H1 (cell line): ENCODE measurements at regions not wholly inside any gene's neighbourhood (a gene's known extent, or its start where the extent isn't known, plus 50 kb on each side); places are given as distances from the start of the nearest gene placed in this dataset.

Source experiments
- ASH2L ChIP-seq: fragments of 200-600, 300-600 bp; sonication (generic); IDR thresholded peaks from one replicate; pipeline ENCODE4 v1.7.1; 2017; ENCODE audit warnings: low read length
- BCL11A ChIP-seq, 2 experiments: IDR thresholded peaks; one replicate each; pipeline ENCODE4 v1.6.1; 2011; ENCODE audit warnings: low read depth in 2 of 2, low read length in 2 of 2, mild to moderate bottlenecking in 2 of 2
- CHD2 ChIP-seq: IDR thresholded peaks from 2 replicates; pipeline ENCODE4 v1.6.1; 2012; ENCODE audit warnings: low read length, improper control_type of control experiment
- CREB1 ChIP-seq: IDR thresholded peaks from 2 replicates; pipeline ENCODE4 v1.6.1; 2012; ENCODE audit warnings: inconsistent platforms
- EP300 ChIP-seq, 2 experiments: IDR thresholded peaks; 1 replicate in 1 of 2; 2 replicates in 1 of 2; pipeline ENCODE4 v1.6.1; 2011 to 2012; ENCODE audit warnings: low read depth in 2 of 2, low read length in 2 of 2, mild to moderate bottlenecking in 2 of 2, borderline replicate concordance in 1 of 2, inconsistent platforms in 1 of 2, moderate library complexity in 1 of 2
- JUND ChIP-seq: IDR thresholded peaks from 2 replicates; pipeline ENCODE4 v1.6.1; 2011; ENCODE audit warnings: mild to moderate bottlenecking, improper control_type of control experiment, low read length
- RAD21 ChIP-seq, 2 experiments: IDR thresholded peaks in 1 of 2; conservative IDR thresholded peaks in 1 of 2; 2 replicates each; pipeline ENCODE4 v1.6.1; 2011; ENCODE audit warnings: low read depth in 2 of 2, low read length in 2 of 2, improper control_type of control experiment in 1 of 2, inconsistent platforms in 1 of 2, mild to moderate bottlenecking in 1 of 2, moderate library complexity in 1 of 2
- TEAD4 ChIP-seq: IDR thresholded peaks from 2 replicates; pipeline ENCODE4 v1.6.1; 2012; ENCODE audit warnings: low read depth, low read length, inconsistent platforms, mixed read lengths
- TF ChIP-seq, protein P1 (sequence below): fragments of 300-600 bp; sonication (generic); IDR thresholded peaks from 2 replicates; pipeline ENCODE4 v1.7.1; 2012; ENCODE audit warnings: low read length, moderate library complexity, mild to moderate bottlenecking, inconsistent platforms; ENCODE audit not compliant: insufficient replicate concordance
- TF ChIP-seq, protein P2 (sequence below): IDR thresholded peaks from 2 replicates; pipeline ENCODE4 v1.6.1; 2012; ENCODE audit warnings: low read length, inconsistent platforms

DNA sequence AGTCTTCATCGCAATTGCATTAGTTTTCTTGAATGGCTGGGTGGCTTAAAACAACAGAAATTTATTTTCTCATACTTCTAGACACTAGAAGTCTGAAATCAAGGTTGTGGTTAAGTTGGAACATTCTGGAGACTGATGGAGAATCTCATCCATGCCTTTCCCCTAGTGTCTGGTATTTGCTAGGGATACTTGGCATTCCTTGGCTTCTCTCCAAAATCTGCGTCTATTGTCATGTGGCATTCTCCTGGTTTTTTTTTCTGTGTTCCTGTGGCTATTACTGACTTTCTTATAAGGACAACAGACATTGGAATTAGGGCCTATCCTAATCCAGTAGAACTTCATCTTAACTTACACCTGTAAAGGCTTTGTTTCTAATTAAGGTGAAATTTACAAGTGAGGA is 272.8 kb upstream of the EPHA5 start (continued):
- TF ChIP-seq CREB1: 0 out of 2 replicates have a peak, but pooled peaks have one; percentile 25
- peak in 1 of 2 experiments; percentile 97; a peak in 2 of 3 replicates for TF ChIP-seq EP300 (IDR thresholded peaks at IDR 0.05; ENCODE audit: borderline replicate concordance in 1 of 2, low read depth in 2 of 2, low read length in 2 of 2)
- TF ChIP-seq, protein P1, sequence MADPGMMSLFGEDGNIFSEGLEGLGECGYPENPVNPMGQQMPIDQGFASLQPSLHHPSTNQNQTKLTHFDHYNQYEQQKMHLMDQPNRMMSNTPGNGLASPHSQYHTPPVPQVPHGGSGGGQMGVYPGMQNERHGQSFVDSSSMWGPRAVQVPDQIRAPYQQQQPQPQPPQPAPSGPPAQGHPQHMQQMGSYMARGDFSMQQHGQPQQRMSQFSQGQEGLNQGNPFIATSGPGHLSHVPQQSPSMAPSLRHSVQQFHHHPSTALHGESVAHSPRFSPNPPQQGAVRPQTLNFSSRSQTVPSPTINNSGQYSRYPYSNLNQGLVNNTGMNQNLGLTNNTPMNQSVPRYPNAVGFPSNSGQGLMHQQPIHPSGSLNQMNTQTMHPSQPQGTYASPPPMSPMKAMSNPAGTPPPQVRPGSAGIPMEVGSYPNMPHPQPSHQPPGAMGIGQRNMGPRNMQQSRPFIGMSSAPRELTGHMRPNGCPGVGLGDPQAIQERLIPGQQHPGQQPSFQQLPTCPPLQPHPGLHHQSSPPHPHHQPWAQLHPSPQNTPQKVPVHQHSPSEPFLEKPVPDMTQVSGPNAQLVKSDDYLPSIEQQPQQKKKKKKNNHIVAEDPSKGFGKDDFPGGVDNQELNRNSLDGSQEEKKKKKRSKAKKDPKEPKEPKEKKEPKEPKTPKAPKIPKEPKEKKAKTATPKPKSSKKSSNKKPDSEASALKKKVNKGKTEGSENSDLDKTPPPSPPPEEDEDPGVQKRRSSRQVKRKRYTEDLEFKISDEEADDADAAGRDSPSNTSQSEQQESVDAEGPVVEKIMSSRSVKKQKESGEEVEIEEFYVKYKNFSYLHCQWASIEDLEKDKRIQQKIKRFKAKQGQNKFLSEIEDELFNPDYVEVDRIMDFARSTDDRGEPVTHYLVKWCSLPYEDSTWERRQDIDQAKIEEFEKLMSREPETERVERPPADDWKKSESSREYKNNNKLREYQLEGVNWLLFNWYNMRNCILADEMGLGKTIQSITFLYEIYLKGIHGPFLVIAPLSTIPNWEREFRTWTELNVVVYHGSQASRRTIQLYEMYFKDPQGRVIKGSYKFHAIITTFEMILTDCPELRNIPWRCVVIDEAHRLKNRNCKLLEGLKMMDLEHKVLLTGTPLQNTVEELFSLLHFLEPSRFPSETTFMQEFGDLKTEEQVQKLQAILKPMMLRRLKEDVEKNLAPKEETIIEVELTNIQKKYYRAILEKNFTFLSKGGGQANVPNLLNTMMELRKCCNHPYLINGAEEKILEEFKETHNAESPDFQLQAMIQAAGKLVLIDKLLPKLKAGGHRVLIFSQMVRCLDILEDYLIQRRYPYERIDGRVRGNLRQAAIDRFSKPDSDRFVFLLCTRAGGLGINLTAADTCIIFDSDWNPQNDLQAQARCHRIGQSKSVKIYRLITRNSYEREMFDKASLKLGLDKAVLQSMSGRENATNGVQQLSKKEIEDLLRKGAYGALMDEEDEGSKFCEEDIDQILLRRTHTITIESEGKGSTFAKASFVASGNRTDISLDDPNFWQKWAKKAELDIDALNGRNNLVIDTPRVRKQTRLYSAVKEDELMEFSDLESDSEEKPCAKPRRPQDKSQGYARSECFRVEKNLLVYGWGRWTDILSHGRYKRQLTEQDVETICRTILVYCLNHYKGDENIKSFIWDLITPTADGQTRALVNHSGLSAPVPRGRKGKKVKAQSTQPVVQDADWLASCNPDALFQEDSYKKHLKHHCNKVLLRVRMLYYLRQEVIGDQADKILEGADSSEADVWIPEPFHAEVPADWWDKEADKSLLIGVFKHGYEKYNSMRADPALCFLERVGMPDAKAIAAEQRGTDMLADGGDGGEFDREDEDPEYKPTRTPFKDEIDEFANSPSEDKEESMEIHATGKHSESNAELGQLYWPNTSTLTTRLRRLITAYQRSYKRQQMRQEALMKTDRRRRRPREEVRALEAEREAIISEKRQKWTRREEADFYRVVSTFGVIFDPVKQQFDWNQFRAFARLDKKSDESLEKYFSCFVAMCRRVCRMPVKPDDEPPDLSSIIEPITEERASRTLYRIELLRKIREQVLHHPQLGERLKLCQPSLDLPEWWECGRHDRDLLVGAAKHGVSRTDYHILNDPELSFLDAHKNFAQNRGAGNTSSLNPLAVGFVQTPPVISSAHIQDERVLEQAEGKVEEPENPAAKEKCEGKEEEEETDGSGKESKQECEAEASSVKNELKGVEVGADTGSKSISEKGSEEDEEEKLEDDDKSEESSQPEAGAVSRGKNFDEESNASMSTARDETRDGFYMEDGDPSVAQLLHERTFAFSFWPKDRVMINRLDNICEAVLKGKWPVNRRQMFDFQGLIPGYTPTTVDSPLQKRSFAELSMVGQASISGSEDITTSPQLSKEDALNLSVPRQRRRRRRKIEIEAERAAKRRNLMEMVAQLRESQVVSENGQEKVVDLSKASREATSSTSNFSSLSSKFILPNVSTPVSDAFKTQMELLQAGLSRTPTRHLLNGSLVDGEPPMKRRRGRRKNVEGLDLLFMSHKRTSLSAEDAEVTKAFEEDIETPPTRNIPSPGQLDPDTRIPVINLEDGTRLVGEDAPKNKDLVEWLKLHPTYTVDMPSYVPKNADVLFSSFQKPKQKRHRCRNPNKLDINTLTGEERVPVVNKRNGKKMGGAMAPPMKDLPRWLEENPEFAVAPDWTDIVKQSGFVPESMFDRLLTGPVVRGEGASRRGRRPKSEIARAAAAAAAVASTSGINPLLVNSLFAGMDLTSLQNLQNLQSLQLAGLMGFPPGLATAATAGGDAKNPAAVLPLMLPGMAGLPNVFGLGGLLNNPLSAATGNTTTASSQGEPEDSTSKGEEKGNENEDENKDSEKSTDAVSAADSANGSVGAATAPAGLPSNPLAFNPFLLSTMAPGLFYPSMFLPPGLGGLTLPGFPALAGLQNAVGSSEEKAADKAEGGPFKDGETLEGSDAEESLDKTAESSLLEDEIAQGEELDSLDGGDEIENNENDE: peak; percentile 68
- TF ChIP-seq BCL11A (IDR thresholded peaks at IDR 0.05; ENCODE audit: low read depth in 2 of 2, low read length in 2 of 2): peak; percentile 97 to 99
- peak; percentile 60; the same call in 1 of the 2 replicates for TF ChIP-seq CHD2
- TF ChIP-seq ASH2L: peak; percentile 30
- TF ChIP-seq TEAD4: peak; percentile 100
- peak; percentile 57 for TF ChIP-seq JUND
- peak; percentile 30 to 38; a peak in 3 of 4 replicates for TF ChIP-seq RAD21 (IDR thresholded peaks at IDR 0.05 in 1 of 2, conservative IDR thresholded peaks at IDR 0.05 in 1 of 2; ENCODE audit: low read depth in 2 of 2, low read length in 2 of 2)
- TF ChIP-seq, protein P2, sequence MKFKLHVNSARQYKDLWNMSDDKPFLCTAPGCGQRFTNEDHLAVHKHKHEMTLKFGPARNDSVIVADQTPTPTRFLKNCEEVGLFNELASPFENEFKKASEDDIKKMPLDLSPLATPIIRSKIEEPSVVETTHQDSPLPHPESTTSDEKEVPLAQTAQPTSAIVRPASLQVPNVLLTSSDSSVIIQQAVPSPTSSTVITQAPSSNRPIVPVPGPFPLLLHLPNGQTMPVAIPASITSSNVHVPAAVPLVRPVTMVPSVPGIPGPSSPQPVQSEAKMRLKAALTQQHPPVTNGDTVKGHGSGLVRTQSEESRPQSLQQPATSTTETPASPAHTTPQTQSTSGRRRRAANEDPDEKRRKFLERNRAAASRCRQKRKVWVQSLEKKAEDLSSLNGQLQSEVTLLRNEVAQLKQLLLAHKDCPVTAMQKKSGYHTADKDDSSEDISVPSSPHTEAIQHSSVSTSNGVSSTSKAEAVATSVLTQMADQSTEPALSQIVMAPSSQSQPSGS: peak; percentile 66; the same call in 1 of the 2 replicates
